H1 (cell line): ENCODE measurements at regions not wholly inside any gene's neighbourhood (a gene's known extent, or its start where the extent isn't known, plus 50 kb on each side); places are given as distances from the start of the nearest gene placed in this dataset.

Experiments
- BRCA1 ChIP-seq: IDR thresholded peaks from 2 replicates; pipeline ENCODE4 v1.6.1; 2012; ENCODE audit warnings: low read depth, low read length, improper control_type of control experiment
- CBX5 ChIP-seq: fragments of 300-800, 300-1000 bp; sonication (generic); IDR thresholded peaks from 2 replicates; pipeline ENCODE4 v1.7.1; 2016; ENCODE audit warnings: antibody characterized with exemption, low read length, low read depth
- CHD2 ChIP-seq: IDR thresholded peaks from 2 replicates; pipeline ENCODE4 v1.6.1; 2012; ENCODE audit warnings: low read length, improper control_type of control experiment
- CTCF ChIP-seq, 3 experiments: IDR thresholded peaks; 1 replicate in 2 of 3; 2 replicates in 1 of 3; pipeline versions ENCODE4 v1.5.1 to v1.6.1; 2011; ENCODE audit warnings: low read length in 3 of 3, mild to moderate bottlenecking in 3 of 3, inconsistent platforms in 2 of 3, low read depth in 1 of 3, moderate library complexity in 1 of 3; ENCODE audit not compliant: insufficient read depth in 1 of 3; ENCODE audit errors: control extremely low read depth in 1 of 3
- EZH2 ChIP-seq: fragments of 200-600 bp; sonication (generic); IDR thresholded peaks from 2 replicates; pipeline ENCODE4 v1.7.1; 2012; ENCODE audit warnings: low read depth, mild to moderate bottlenecking, moderate library complexity, low read length, inconsistent platforms; ENCODE audit not compliant: severe bottlenecking
- HDAC6 ChIP-seq: IDR thresholded peaks from one replicate; pipeline ENCODE4 v1.7.1; 2012; ENCODE audit warnings: low read depth, mild to moderate bottlenecking, inconsistent platforms, low read length, moderate library complexity
- JUN ChIP-seq: IDR thresholded peaks from 2 replicates; pipeline ENCODE4 v1.6.1; 2011; ENCODE audit warnings: low read depth, mild to moderate bottlenecking, improper control_type of control experiment, low read length
- JUND ChIP-seq: IDR thresholded peaks from 2 replicates; pipeline ENCODE4 v1.6.1; 2011; ENCODE audit warnings: mild to moderate bottlenecking, improper control_type of control experiment, low read length
- POLR2A ChIP-seq, 2 experiments: IDR thresholded peaks; 1 replicate in 1 of 2; 2 replicates in 1 of 2; pipeline ENCODE4 v1.6.1; 2011; ENCODE audit warnings: low read depth in 2 of 2, low read length in 2 of 2, mild to moderate bottlenecking in 2 of 2; ENCODE audit errors: control extremely low read depth in 1 of 2
- SIX5 ChIP-seq: IDR thresholded peaks from 2 replicates; pipeline ENCODE4 v1.6.1; 2011; ENCODE audit warnings: mild to moderate bottlenecking, low read depth, low read length
- SRF ChIP-seq: IDR thresholded peaks from 2 replicates; pipeline ENCODE4 v1.6.1; 2011; ENCODE audit warnings: mild to moderate bottlenecking, low read depth, low read length, moderate library complexity
- TEAD4 ChIP-seq: IDR thresholded peaks from 2 replicates; pipeline ENCODE4 v1.6.1; 2012; ENCODE audit warnings: low read depth, low read length, inconsistent platforms, mixed read lengths
- TF ChIP-seq, protein P1 (sequence below): IDR thresholded peaks from 2 replicates; pipeline ENCODE4 v1.6.1; 2012; ENCODE audit warnings: inconsistent platforms
- TF ChIP-seq, protein P2 (sequence below): IDR thresholded peaks from 2 replicates; pipeline ENCODE4 v1.6.1; 2011; ENCODE audit warnings: low read depth, mild to moderate bottlenecking, low read length; ENCODE audit not compliant: insufficient read depth

GRCh38 chr14:98280436-98280835 lies 991.6 kb downstream of the BCL11B start:
- no peak for TF ChIP-seq CTCF (IDR thresholded peaks at IDR 0.05; ENCODE audit: control extremely low read depth in 1 of 3, insufficient read depth in 1 of 3, low read depth in 1 of 3, low read length in 3 of 3)
- no peak for TF ChIP-seq POLR2A (IDR thresholded peaks at IDR 0.05; ENCODE audit: control extremely low read depth in 1 of 2, low read depth in 2 of 2, low read length in 2 of 2)
- no peak for TF ChIP-seq TEAD4
- TF ChIP-seq BRCA1 = no peak
- TF ChIP-seq CBX5 = no peak
- TF ChIP-seq, protein P1, sequence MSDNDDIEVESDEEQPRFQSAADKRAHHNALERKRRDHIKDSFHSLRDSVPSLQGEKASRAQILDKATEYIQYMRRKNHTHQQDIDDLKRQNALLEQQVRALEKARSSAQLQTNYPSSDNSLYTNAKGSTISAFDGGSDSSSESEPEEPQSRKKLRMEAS = no peak
- no peak for TF ChIP-seq HDAC6
- no peak for TF ChIP-seq JUND
- TF ChIP-seq CHD2 = no peak
- TF ChIP-seq, protein P2, sequence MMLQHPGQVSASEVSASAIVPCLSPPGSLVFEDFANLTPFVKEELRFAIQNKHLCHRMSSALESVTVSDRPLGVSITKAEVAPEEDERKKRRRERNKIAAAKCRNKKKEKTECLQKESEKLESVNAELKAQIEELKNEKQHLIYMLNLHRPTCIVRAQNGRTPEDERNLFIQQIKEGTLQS = no peak
- no peak for TF ChIP-seq SIX5
- no peak for TF ChIP-seq SRF
- TF ChIP-seq EZH2 = no peak
- no peak for TF ChIP-seq JUN
